ENCODE measurements at regions not wholly inside any gene's neighbourhood (a gene's known extent, or its start where the extent isn't known, plus 50 kb on each side); places are given as distances from the start of the nearest gene placed in this dataset.

- TF ChIP-seq CTCF (IDR thresholded peaks at IDR 0.05; ENCODE audit: borderline replicate concordance, extremely low read depth, low read length, poor library complexity, severe bottlenecking) (no peak), EZH2 (IDR thresholded peaks at IDR 0.05; ENCODE audit: borderline replicate concordance, low read depth, low read length, severe bottlenecking) (no peak)
These were observed 180.2 kb downstream of the INHBB start for GRCh38 chr2:120526047-120526562.
